Naive thymus-derived CD4-positive, alpha-beta T cell (primary cell): ENCODE measurements at regions not wholly inside any gene's neighbourhood (a gene's known extent, or its start where the extent isn't known, plus 50 kb on each side); places are given as distances from the start of the nearest gene placed in this dataset.
"Not testable (repeated sequence)": the region's sequence is repeated elsewhere in the genome, so short reads cannot be mapped to it uniquely, and the experiment has no call there.

Experiments used
- ATAC-seq: fragments of 150-1000 bp; cut with Tn5 transposase; 2 replicates; pipeline ENCODE4 v1.10.0; 2021; ENCODE audit warnings: mild to moderate bottlenecking, moderate library complexity
- CTCF ChIA-PET: fragments of 350-600 bp; sonication (Branson Sonifier 250); formaldehyde crosslinking; loops from one replicate; lab custom pipeline; 2021; ENCODE audit warnings: antibody characterized with exemption; lab: Charles Lee
- POLR2A ChIA-PET: fragments of 350-600 bp; sonication (Branson Sonifier 250); formaldehyde crosslinking; loops from one replicate; lab custom pipeline; 2021; ENCODE audit warnings: antibody characterized with exemption, inconsistent platforms; lab: Charles Lee
- DNase-seq, 9 donors: peaks; one replicate each; pipeline versions ENCODE4 v3.0.0 to v3.0.0-alpha.2; 2020 to 2022; ENCODE audit warnings: mixed read lengths in 1 of 9
- H3K27ac ChIP-seq: one replicate; pipeline ENCODE4 v1.7.0; 2013; ENCODE audit warnings: mild to moderate bottlenecking, low read depth, low read length, moderate library complexity
- H3K27me3 ChIP-seq, 2 donors: one replicate each; pipeline ENCODE4 v1.7.0; 2013; ENCODE audit warnings: low read length in 2 of 2, mild to moderate bottlenecking in 2 of 2, moderate library complexity in 2 of 2; ENCODE audit not compliant: control insufficient read depth in 2 of 2, insufficient read depth in 2 of 2
- H3K36me3 ChIP-seq, 3 experiments: 1 replicate in 2 of 3; 2 replicates in 1 of 3; pipeline ENCODE4 v1.7.0; 2013; ENCODE audit warnings: low read length in 3 of 3, mild to moderate bottlenecking in 3 of 3, moderate library complexity in 1 of 3; ENCODE audit not compliant: insufficient read depth in 3 of 3, control insufficient read depth in 2 of 3
- H3K4me1 ChIP-seq, 2 donors: one replicate each; pipeline ENCODE4 v1.7.0; 2013; ENCODE audit warnings: low read length in 2 of 2, mild to moderate bottlenecking in 2 of 2, moderate library complexity in 1 of 2; ENCODE audit not compliant: control insufficient read depth in 2 of 2, insufficient read depth in 2 of 2
- H3K4me3 ChIP-seq: 2 replicates; pipeline ENCODE4 v1.7.0; 2013; ENCODE audit warnings: mild to moderate bottlenecking, low read length
- H3K9me3 ChIP-seq, 3 experiments: 1 replicate in 2 of 3; 2 replicates in 1 of 3; pipeline ENCODE4 v1.7.0; 2013; ENCODE audit warnings: low read length in 3 of 3; ENCODE audit not compliant: control insufficient read depth in 2 of 3
- H3K27ac Mint-ChIP-seq, 9 donors: one replicate each; pipeline ENCODE4 v1.8.0; 2020 to 2022; ENCODE audit warnings: mixed read lengths in 9 of 9, mild to moderate bottlenecking in 8 of 9, moderate library complexity in 5 of 9, inconsistent platforms in 2 of 9
- H3K27me3 Mint-ChIP-seq, 5 donors: one replicate each; pipeline ENCODE4 v1.8.0; 2021 to 2022; ENCODE audit warnings: mixed read lengths in 5 of 5, mild to moderate bottlenecking in 1 of 5
- H3K36me3 Mint-ChIP-seq, 5 donors: one replicate each; pipeline ENCODE4 v1.8.0; 2020 to 2022; ENCODE audit warnings: mixed read lengths in 5 of 5, mild to moderate bottlenecking in 3 of 5, inconsistent platforms in 1 of 5
- H3K4me1 Mint-ChIP-seq, 7 donors: one replicate each; pipeline ENCODE4 v1.8.0; 2020 to 2022; ENCODE audit warnings: mixed read lengths in 7 of 7, mild to moderate bottlenecking in 3 of 7, inconsistent platforms in 1 of 7
- H3K4me3 Mint-ChIP-seq, 10 donors: one replicate each; pipeline ENCODE4 v1.8.0; 2020 to 2022; ENCODE audit warnings: mild to moderate bottlenecking in 10 of 10, mixed read lengths in 10 of 10, moderate library complexity in 6 of 10, inconsistent platforms in 2 of 10
- H3K9me3 Mint-ChIP-seq, 11 donors: one replicate each; pipeline ENCODE4 v1.8.0; 2020 to 2022; ENCODE audit warnings: mixed read lengths in 11 of 11, mild to moderate bottlenecking in 4 of 11, inconsistent platforms in 1 of 11, moderate library complexity in 1 of 11
- intact Hi-C, 2 donors: fragments of 100-400 bp; cut with micrococcal nuclease; formaldehyde crosslinking; loops; one replicate each; pipeline ENCODE4 v1.15.1; 2023

- no peak overlapping the region for H3K27ac Mint-ChIP-seq
- no peak overlapping the region for H3K27ac ChIP-seq
- no peak overlapping the region for H3K4me3 Mint-ChIP-seq
- no peaks in the 10 kb centered on the region for H3K27me3 ChIP-seq
- ChIA-PET CTCF (no interaction called here), POLR2A (no interaction called here)
- H3K9me3 Mint-ChIP-seq, result peaks cover 0 to 13% (median 0%) of the 10 kb centered on the region in 11 donors
- intact Hi-C loops, result no loop called here
- H3K9me3 ChIP-seq, result no peaks in the 10 kb centered on the region
- ATAC-seq (no peak), DNase-seq (no peak)
- H3K4me3 ChIP-seq, result no peak overlapping the region
- peaks cover 0 to 24% (median 4%) of the 10 kb centered on the region in 5 donors for H3K27me3 Mint-ChIP-seq
- no peaks in the 10 kb centered on the region for H3K36me3 Mint-ChIP-seq
- H3K4me1 Mint-ChIP-seq, result peaks cover 0 to 4% (median 0%) of the 10 kb centered on the region in 7 donors
- H3K4me1 ChIP-seq, result no peaks in the 10 kb centered on the region
- H3K36me3 ChIP-seq, result no peaks in the 10 kb centered on the region
These were observed 99.6 kb upstream of the PPP2R3B start for GRCh38 chrX:486325-486724.

GRCh38 chrX:487836-488235 is 101.1 kb upstream of the PPP2R3B start:
- intact Hi-C loops, result no loop called here
- no peak for ATAC-seq

GRCh38 chrX:489820-490219 is 103.1 kb upstream of the PPP2R3B start:
- H3K9me3 Mint-ChIP-seq, result peaks cover 0 to 12% (median 0%) of the 10 kb centered on the region in 11 donors
- Histone ChIP-seq H3K4me3 (no peak overlapping the region), H3K9me3 (no peaks in the 10 kb centered on the region), H3K36me3 (no peaks in the 10 kb centered on the region), H3K4me1 (no peaks in the 10 kb centered on the region), H3K27me3 (no peaks in the 10 kb centered on the region), H3K27ac (no peak overlapping the region)
- H3K4me3 Mint-ChIP-seq, result no peak overlapping the region
- no peaks in the 10 kb centered on the region for H3K4me1 Mint-ChIP-seq
- H3K27ac Mint-ChIP-seq, result no peak overlapping the region
- DNase-seq (no peak), ATAC-seq (no peak)
- H3K27me3 Mint-ChIP-seq, result peaks cover 0 to 14% (median 4%) of the 10 kb centered on the region in 5 donors
- CTCF ChIA-PET, result no interaction called here
- POLR2A ChIA-PET, result no interaction called here
- H3K36me3 Mint-ChIP-seq, result no peaks in the 10 kb centered on the region
- intact Hi-C loops, result no loop called here

More at GRCh38 chrX:487836-488235, 101.1 kb upstream of the PPP2R3B start:
- H3K4me3 Mint-ChIP-seq, result no peak overlapping the region
- no peaks in the 10 kb centered on the region for H3K4me1 Mint-ChIP-seq
- ChIA-PET POLR2A (no interaction called here), CTCF (no interaction called here)
- DNase-seq, result no peak
- Histone ChIP-seq H3K4me3 (no peak overlapping the region), H3K9me3 (no peaks in the 10 kb centered on the region), H3K4me1 (no peaks in the 10 kb centered on the region), H3K36me3 (no peaks in the 10 kb centered on the region), H3K27me3 (no peaks in the 10 kb centered on the region), H3K27ac (no peak overlapping the region)
- H3K27ac Mint-ChIP-seq, result no peak overlapping the region
- H3K27me3 Mint-ChIP-seq, result peaks cover 0 to 15% (median 4%) of the 10 kb centered on the region in 5 donors
- H3K9me3 Mint-ChIP-seq, result peaks cover 0 to 13% (median 0%) of the 10 kb centered on the region in 11 donors
- H3K36me3 Mint-ChIP-seq, result no peaks in the 10 kb centered on the region

- Mint-ChIP-seq H3K27ac (no peak overlapping the region), H3K36me3 (no peaks in the 10 kb centered on the region), H3K27me3 (peaks cover 3 to 32% (median 20%) of the 10 kb centered on the region in 5 donors), H3K4me1 (peaks cover 0 to 7% (median 6%) of the 10 kb centered on the region in 7 donors), H3K4me3 (no peak overlapping the region), H3K9me3 (peaks cover 0 to 15% (median 7%) of the 10 kb centered on the region in 11 donors)
- no peaks in the 10 kb centered on the region for H3K9me3 ChIP-seq
- H3K4me3 ChIP-seq, result no peak overlapping the region
- intact Hi-C loops, result no loop called here
- DNase-seq (no peak), ATAC-seq (no peak)
- no peaks in the 10 kb centered on the region for H3K36me3 ChIP-seq
- no peak overlapping the region for H3K27ac ChIP-seq
- POLR2A ChIA-PET, result no interaction called here
- no peaks in the 10 kb centered on the region for H3K4me1 ChIP-seq
- H3K27me3 ChIP-seq, result peaks cover 0 to 4% of the 10 kb centered on the region in 2 donors
- CTCF ChIA-PET, result no interaction called here
These were observed 110.7 kb upstream of the PPP2R3B start for GRCh38 chrX:497186-498014.

GRCh38 chrX:498901-499300 is 112.2 kb upstream of the PPP2R3B start:
- POLR2A ChIA-PET, H3K27ac Mint-ChIP-seq, DNase-seq, H3K4me3 ChIP-seq, H3K4me3 Mint-ChIP-seq, H3K4me1 Mint-ChIP-seq, ATAC-seq, H3K36me3 Mint-ChIP-seq, H3K36me3 ChIP-seq, H3K27me3 ChIP-seq, H3K9me3 ChIP-seq, H3K4me1 ChIP-seq, CTCF ChIA-PET, intact Hi-C loops, H3K27ac ChIP-seq: not testable (repeated sequence)
- peaks cover 3 to 38% (median 21%) of the 10 kb centered on the region in 5 donors for H3K27me3 Mint-ChIP-seq
- H3K9me3 Mint-ChIP-seq, result peaks cover 0 to 16% (median 8%) of the 10 kb centered on the region in 11 donors

GRCh38 chrX:499870-500364 is 113.2 kb upstream of the PPP2R3B start:
- CTCF ChIA-PET, result no interaction called here
- POLR2A ChIA-PET, result no interaction called here
- intact Hi-C loops, result no loop called here
- DNase-seq (no peak), ATAC-seq (no peak)
- Histone ChIP-seq H3K9me3 (no peaks in the 10 kb centered on the region), H3K36me3 (no peaks in the 10 kb centered on the region), H3K27ac (no peak overlapping the region), H3K27me3 (peaks cover 0 to 4% of the 10 kb centered on the region in 2 donors), H3K4me1 (no peaks in the 10 kb centered on the region), H3K4me3 (no peak overlapping the region)
- H3K4me1 Mint-ChIP-seq, result peaks cover 0 to 7% (median 6%) of the 10 kb centered on the region in 7 donors
- peaks cover 0 to 4% (median 0%) of the 10 kb centered on the region in 5 donors for H3K36me3 Mint-ChIP-seq
- no peak overlapping the region for H3K27ac Mint-ChIP-seq
- H3K4me3 Mint-ChIP-seq, result peak overlapping the region in 2 of 10 donors; percentile 11 to 45
- peaks cover 3 to 48% (median 24%) of the 10 kb centered on the region in 5 donors for H3K27me3 Mint-ChIP-seq
- H3K9me3 Mint-ChIP-seq, result peaks cover 0 to 14% (median 8%) of the 10 kb centered on the region in 11 donors
